ENCODE measurements at regions not wholly inside any gene's neighbourhood (a gene's known extent, or its start where the extent isn't known, plus 50 kb on each side); places are given as distances from the start of the nearest gene placed in this dataset.

- H3K79me2 ChIP-seq (ENCODE audit: control insufficient read depth, insufficient read depth, low read length), result no peaks in the 10 kb centered on the region
- no peak overlapping the region for H3K27ac Mint-ChIP-seq
- ATAC-seq (ENCODE audit: low read depth) (no peak), DNase-seq (no peak)
- peaks cover 0 to 2% (median 0%) of the 10 kb centered on the region in 3 donors for H3K9me3 ChIP-seq (ENCODE audit: control extremely low read depth in 1 of 3, control insufficient read depth in 2 of 3, insufficient read depth in 1 of 3, low read length in 2 of 3)
- no peak overlapping the region for H3K9ac ChIP-seq (ENCODE audit: low read length)
- no peak overlapping the region for H3K4me3 Mint-ChIP-seq
- H3K36me3 ChIP-seq (replicated peaks in 1 of 2; ENCODE audit: control extremely low read depth in 1 of 2, control insufficient read depth in 1 of 2, extremely low read depth in 1 of 2, insufficient read depth in 2 of 2, low read length in 1 of 2), result no peaks in the 10 kb centered on the region
- no peak overlapping the region for H3K4me2 ChIP-seq (replicated peaks; ENCODE audit: low read depth, low read length, poor library complexity, severe bottlenecking)
- CTCF ChIA-PET, result no interaction called here
- H4K20me1 ChIP-seq (ENCODE audit: control insufficient read depth, insufficient read depth, low read length, poor library complexity, severe bottlenecking), result no peaks in the 10 kb centered on the region
- H3K4me1 Mint-ChIP-seq, result no peaks in the 10 kb centered on the region
- intact Hi-C loops (cut with micrococcal nuclease), result no loop called here
- H3K27ac ChIP-seq (ENCODE audit: low read length in 2 of 2), result no peak overlapping the region
- WGBS (ENCODE audit: insufficient coverage), result 100% methylated on average over 1 of the region's 3 CpGs
- H3K9me3 Mint-ChIP-seq (ENCODE audit: insufficient read depth), result peaks cover 3% of the 10 kb centered on the region
- H3K4me3 ChIP-seq (ENCODE audit: control extremely low read depth in 1 of 5, extremely low read depth in 1 of 5, insufficient read depth in 1 of 5, low read depth in 2 of 5, low read length in 4 of 5), result no peak overlapping the region
- POLR2A ChIA-PET, result no interaction called here
- no peaks in the 10 kb centered on the region for H3K4me1 ChIP-seq (ENCODE audit: control insufficient read depth in 2 of 2, insufficient read depth in 2 of 2, low read length in 2 of 2)
- peaks cover 10% of the 10 kb centered on the region for H3K27me3 Mint-ChIP-seq
- H2AFZ ChIP-seq (ENCODE audit: insufficient read depth, low read depth, low read length, poor library complexity, severe bottlenecking), result no peak overlapping the region
- TF ChIP-seq CTCF (IDR thresholded peaks at IDR 0.05), result no peak
- TF ChIP-seq EZH2 (IDR thresholded peaks at IDR 0.05; ENCODE audit: borderline replicate concordance, insufficient read depth, low read depth, low read length, poor library complexity, severe bottlenecking), result no peak
- H3K27me3 ChIP-seq (replicated peaks in 1 of 4; ENCODE audit: control extremely low read depth in 1 of 4, control insufficient read depth in 3 of 4, insufficient read depth in 4 of 4, low read length in 3 of 4), result peaks cover 0 to 5% (median 0%) of the 10 kb centered on the region in 4 experiments
Observed at GRCh38 chr12:114209861-114210260, 196.1 kb downstream of the TBX5 start.

- DNase-seq (no peak), ATAC-seq (ENCODE audit: low read depth) (no peak)
- H3K27ac Mint-ChIP-seq, result no peak overlapping the region
- Histone ChIP-seq H3K27ac (ENCODE audit: low read length in 2 of 2) (no peak overlapping the region), H4K20me1 (ENCODE audit: control insufficient read depth, insufficient read depth, low read length, poor library complexity, severe bottlenecking) (no peaks in the 10 kb centered on the region), H2AFZ (ENCODE audit: insufficient read depth, low read depth, low read length, poor library complexity, severe bottlenecking) (no peak overlapping the region), H3K9ac (ENCODE audit: low read length) (no peak overlapping the region), H3K9me3 (ENCODE audit: control extremely low read depth in 1 of 3, control insufficient read depth in 2 of 3, insufficient read depth in 1 of 3, low read length in 2 of 3) (peaks cover 0 to 2% (median 0%) of the 10 kb centered on the region in 3 donors), H3K4me1 (ENCODE audit: control insufficient read depth in 2 of 2, insufficient read depth in 2 of 2, low read length in 2 of 2) (no peaks in the 10 kb centered on the region), H3K36me3 (replicated peaks in 1 of 2; ENCODE audit: control extremely low read depth in 1 of 2, control insufficient read depth in 1 of 2, extremely low read depth in 1 of 2, insufficient read depth in 2 of 2, low read length in 1 of 2) (no peaks in the 10 kb centered on the region), H3K4me3 (ENCODE audit: control extremely low read depth in 1 of 5, extremely low read depth in 1 of 5, insufficient read depth in 1 of 5, low read depth in 2 of 5, low read length in 4 of 5) (no peak overlapping the region), H3K27me3 (replicated peaks in 1 of 4; ENCODE audit: control extremely low read depth in 1 of 4, control insufficient read depth in 3 of 4, insufficient read depth in 4 of 4, low read length in 3 of 4) (peaks cover 0 to 3% (median 0%) of the 10 kb centered on the region in 4 experiments), H3K4me2 (replicated peaks; ENCODE audit: low read depth, low read length, poor library complexity, severe bottlenecking) (no peak overlapping the region), H3K79me2 (ENCODE audit: control insufficient read depth, insufficient read depth, low read length) (no peaks in the 10 kb centered on the region)
- TF ChIP-seq EZH2 (IDR thresholded peaks at IDR 0.05; ENCODE audit: borderline replicate concordance, insufficient read depth, low read depth, low read length, poor library complexity, severe bottlenecking), result no peak
- no peak for TF ChIP-seq CTCF (IDR thresholded peaks at IDR 0.05)
- ChIA-PET CTCF (no interaction called here), POLR2A (no interaction called here)
- H3K27me3 Mint-ChIP-seq, result peaks cover 5% of the 10 kb centered on the region
- H3K4me1 Mint-ChIP-seq, result no peaks in the 10 kb centered on the region
- intact Hi-C loops (cut with micrococcal nuclease), result no loop called here
- no peak overlapping the region for H3K4me3 Mint-ChIP-seq
- no peaks in the 10 kb centered on the region for H3K9me3 Mint-ChIP-seq (ENCODE audit: insufficient read depth)
Observed at GRCh38 chr12:114206525-114206924, 199.4 kb downstream of the TBX5 start.

Data from B cell (primary cell).